ENCODE measurements at regions not wholly inside any gene's neighbourhood (a gene's known extent, or its start where the extent isn't known, plus 50 kb on each side); places are given as distances from the start of the nearest gene placed in this dataset.
"Not testable (repeated sequence)": the region's sequence is repeated elsewhere in the genome, so short reads cannot be mapped to it uniquely, and the experiment has no call there.

DNA sequence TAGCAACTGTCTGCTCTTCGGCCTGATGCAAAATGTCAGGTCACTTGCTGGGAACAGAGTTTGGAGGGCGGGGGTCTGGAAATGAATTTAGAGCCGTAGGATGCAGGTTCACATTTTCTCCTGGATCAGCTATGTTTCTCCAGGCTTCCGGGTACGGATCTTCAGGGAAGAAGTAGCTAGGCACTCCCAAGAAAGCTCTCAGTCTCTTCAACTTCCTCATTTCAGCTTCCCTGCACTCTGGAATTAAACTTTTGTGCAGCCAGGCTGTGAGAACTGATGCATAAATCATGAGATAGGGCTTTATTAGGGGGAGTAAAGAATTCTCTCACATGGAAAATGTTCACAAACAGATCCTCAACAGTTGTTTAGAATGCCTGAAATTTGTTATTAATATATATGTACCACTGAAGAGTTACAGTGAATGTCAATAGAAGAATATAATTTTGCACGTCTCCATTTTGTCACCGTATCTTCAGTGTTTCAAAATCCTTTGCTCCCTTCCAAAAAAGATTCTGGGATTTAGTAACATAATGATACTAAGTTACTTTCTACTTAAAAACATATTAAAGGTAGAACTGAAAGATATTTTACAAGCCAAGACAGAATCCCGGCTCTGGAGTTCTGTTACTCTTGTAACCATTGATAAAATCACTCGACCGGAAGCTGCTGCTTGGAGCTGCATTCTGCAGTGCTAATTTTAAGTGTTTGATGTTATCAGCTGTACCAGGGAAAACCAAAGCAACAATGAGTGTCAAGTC lies 178.5 kb upstream of the P2RY1 start:
- DNase-seq (ENCODE audit: extremely low read depth, low read depth, low spot score), result peak; percentile 5

DNA sequence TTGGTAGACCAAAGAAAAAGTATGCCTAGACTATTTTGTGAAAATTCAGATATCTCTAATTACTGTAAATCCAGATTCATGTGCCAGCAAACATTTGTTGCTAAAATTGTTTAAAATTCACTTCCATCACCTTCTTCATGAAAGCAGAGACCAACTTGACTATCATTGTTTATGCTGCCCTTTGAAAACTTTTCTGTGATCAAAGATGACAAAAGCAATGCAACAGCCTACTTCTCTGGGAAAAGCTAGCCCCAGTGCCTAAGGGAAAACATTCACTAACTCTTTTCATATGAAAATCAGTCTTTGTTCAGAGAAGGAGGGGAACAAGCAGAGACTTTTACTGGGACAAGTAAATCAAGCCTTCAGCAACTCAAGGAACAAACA lies 178.0 kb upstream of the P2RY1 start:
- DNase-seq (ENCODE audit: extremely low read depth, low read depth, low spot score), result no peak

DNA sequence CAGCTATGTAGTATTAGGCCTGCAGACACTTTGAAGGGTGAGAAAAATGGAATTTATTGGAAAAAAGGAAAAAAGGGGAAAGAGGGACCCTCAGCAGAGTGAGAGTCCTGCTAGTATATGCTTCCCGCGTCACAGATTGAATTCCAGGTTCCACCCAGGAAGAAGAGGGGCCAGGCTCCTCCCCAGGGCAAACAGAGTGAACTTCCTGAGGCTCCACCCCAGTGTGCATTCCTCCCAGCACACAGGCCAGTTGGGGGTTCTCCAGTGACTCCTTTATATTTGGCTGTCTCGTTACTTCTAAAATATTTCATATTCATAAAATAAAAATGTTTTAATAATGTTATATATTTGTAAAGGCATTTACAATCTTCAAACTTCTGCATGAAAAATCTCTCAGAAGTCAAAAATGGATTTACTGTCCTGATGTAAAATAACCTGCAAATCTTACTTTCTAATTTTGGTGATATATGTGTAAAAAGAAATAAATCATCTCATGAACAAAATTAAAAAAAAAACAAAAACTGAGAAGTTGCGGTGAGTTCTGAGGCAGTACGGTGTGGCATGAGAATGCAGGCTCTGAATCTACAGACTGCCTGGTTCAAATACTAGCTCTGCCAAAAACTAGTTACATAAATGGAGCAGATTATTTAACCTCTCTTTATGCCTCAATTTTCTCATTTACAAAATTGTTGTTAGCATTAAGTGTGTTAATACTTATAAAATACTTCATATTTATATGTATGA lies 175.8 kb upstream of the P2RY1 start:
- DNase-seq (ENCODE audit: extremely low read depth, low read depth, low spot score), result no peak

DNA sequence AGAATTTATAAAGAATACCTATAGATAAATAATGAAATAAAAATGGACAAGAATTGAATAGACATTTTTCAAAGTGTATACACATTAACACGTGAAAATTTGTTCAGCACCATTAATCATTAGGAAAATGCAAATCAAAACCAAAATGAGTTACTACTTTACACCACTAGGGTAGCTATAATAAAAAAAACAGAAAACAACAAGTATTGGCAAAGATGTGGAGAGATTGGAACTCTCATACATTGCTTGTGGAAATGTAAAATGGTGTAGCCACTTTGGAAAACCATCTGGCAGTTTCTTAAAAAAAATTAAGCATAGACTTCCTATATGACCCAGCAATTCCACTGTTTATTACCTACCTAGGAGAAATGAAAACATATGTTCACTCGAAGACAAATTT lies 172.8 kb upstream of the P2RY1 start:
- DNase-seq (ENCODE audit: extremely low read depth, low read depth, low spot score), result no peak

DNA sequence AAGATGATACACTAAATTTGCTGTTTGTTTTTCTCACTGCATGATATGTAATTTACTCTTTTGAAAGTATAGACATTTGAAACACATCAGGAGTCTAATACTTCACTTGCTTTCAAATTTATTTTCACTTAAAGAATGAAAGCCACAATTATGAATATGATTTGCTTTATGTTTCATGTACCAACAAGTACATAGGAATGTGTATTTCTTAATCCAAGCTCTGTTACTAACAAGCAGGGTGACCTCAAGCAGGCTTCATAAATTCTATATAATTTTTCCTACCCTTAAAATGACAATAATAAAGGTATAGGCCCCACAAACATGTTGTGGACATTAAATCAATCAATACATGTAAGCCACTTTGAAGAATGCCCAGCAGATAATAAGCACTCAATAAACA lies 170.2 kb upstream of the P2RY1 start:
- DNase-seq (ENCODE audit: extremely low read depth, low read depth, low spot score), result no peak

DNA sequence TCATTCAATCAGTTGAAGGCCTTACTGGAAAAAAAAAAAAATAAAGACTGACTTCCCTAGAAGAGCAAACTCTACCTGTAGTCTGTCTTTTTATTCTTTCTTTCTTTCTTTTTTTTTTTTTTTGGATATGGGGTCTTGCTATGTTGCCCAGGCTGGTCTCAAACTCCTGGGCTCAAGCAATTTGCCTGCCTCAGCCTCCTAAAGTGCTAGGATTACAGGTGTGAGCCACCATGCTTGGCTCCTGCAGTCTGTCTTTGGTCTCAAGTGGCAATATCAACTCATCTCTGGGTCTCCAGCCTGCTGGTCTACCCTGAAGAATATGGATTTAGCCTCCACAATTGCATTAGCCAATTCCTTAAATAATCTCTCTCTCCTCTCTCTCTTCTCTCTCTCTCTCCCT lies 167.7 kb upstream of the P2RY1 start:
- no peak for DNase-seq (ENCODE audit: extremely low read depth, low read depth, low spot score)

DNA sequence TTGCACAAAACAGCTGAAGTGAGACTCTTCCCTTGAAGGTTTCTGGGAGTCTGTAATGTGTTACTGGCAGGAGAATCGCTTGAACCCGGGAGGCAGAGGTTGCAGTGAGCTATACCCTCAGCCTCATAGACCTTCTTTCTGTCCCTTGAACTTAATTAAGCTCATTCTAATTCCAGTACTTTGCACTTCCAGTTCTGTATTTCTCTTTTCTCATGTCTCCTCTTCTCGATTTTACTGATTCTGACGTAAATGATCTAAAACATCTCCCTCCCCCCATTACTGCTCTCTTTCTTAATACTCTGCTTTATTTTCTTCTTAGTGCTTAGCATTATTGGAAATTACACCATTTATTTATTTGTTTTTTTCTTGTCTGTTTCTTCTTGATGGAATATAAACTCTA lies 165.4 kb upstream of the P2RY1 start:
- no peak for DNase-seq (ENCODE audit: extremely low read depth, low read depth, low spot score)

DNA sequence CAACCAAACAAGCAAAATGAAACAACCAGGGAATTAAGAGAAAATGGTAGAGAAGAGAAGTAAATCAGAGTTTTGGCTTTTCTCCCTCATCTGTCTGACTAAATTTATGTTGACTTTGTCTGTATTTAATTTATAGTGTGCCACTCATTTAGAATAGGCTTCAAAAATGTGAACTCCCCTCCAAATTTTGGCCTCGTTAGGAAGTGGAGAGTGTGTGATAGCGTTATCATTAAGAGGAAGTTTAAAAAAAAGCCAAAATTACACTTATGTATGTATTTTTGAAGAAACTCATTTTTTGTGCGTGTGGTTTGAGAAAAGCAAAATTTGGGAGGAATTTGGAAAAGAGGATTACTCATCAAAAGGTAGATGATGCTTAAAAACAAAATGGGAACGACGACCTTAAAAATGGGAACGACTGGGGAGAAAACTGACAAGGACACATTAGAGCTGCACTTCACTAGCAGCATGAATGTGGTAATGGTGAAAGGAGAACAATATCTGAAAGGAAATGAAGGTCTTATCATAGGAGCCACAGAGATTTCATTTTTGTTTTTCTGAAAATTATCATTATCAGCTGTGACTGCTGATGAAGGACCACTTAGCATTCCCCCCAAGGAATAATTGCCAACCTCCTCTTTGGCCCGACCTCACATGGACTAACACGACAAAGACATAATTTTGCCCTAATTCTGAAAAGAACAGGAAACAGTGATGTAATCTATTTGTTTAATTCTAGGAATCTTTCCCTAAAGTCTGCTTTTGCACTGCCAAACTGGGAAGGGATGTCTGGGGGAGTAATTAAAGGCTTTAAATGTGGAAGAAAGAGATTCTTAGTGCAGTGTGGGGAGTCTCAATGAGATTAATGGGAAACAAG lies 163.2 kb upstream of the P2RY1 start:
- DNase-seq (ENCODE audit: extremely low read depth, low read depth, low spot score), result no peak

DNA sequence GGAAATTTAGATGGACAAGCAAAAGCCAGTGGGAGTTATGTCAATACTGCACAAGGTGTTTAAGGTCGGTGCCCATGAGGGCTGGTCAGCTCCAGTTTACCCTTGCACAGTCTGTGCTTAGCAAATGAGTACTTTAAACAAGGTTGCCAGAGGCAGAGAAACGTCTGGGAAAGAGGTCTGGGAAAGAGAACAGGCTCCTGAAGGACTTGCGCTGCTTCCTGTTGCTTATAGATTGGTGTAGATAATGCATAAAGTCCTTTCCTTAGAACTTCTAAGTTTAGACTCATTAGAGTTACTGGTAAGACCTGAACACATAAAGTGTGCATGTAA lies 162.6 kb upstream of the P2RY1 start:
- no peak for DNase-seq (ENCODE audit: extremely low read depth, low read depth, low spot score)

DNA sequence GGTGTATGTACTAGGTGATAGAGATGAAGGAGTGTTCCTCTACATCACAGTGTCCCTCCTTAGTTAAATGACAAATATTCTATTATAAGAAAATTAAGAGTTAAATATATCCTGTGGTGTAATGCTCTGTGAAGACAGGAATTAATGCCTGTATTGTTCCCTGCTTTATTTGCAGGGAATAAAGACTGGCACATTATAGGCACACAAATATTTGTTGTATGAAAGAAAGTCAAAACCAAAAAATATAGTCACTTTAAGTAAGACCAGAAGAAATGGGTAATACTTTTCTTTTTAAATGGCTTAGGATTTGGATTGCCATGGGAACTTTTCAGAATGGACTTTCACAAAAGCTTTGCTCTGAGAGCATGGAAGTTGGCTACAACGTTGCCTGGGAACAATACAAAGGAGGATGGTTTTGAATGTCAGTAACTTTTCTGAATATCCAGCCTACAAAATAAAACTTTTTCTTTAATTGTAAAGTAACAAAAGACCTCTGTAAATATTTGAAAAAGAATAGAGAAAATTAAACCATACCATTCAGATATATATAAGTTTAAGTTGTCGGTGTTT lies 158.0 kb upstream of the P2RY1 start:
- no peak for DNase-seq (ENCODE audit: extremely low read depth, low read depth, low spot score)

DNA sequence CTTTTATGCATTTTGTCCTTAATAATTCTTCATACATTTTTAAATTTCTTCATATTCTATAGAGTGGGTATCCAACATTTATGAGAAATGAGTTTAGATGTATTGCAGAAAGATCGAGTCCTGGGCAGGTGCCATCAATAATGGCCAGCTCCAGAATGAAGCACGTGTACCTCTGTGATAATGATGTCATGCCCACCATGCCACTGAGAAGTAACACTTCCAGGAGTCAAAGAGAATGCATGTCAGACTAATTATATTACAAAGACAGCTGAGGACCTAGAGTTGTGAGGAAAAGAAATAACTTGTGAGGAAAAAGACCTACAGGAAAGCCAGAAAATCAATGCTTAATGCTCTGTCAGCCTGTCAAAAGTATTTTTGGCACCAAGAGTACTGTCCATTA lies 157.4 kb upstream of the P2RY1 start:
- no peak for DNase-seq (ENCODE audit: extremely low read depth, low read depth, low spot score)

DNA sequence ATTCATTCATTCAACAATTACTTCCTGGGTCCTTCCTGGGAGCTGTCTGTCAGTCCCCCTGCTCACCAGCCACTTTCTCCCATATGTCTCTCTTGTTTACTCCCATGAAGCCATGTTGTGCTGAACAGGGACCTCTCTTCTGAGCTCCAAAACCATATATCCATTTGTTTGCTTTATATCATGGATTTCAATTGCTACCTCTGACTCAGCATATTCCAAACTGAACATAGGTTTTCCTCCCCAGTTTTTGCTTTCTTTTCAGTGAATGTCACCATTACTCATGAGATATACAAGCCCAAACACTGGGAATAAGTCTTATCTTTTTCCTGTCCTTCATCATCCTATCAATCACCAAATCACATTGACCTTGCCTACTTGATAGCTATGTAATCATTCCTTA lies 152.5 kb upstream of the P2RY1 start:
- no peak for DNase-seq (ENCODE audit: extremely low read depth, low read depth, low spot score)

DNA sequence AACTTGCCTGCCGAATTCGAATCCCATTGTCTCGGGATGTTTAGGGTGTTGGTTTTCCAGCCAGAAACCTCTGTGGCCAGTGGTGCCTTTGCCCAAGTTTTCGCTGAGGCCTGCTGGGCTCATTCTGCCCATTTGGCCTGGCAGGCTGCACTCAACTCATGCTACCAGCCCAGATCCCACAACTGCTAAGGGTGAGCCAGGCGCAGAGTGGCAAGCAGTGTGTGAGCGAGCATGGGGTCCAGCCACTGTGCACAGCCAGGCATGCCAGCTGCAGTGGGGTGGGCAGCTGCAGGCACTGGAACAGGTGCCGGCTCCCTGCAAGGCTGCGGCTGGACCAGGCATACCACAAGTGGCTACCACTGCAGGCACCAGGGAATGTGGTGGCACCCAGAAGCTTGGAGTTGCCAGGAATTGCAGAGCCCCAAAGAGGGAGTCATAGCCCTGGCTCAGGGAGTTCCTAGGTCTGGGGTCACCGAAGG lies 151.4 kb upstream of the P2RY1 start:
- DNase-seq (ENCODE audit: extremely low read depth, low read depth, low spot score), result no peak

DNA sequence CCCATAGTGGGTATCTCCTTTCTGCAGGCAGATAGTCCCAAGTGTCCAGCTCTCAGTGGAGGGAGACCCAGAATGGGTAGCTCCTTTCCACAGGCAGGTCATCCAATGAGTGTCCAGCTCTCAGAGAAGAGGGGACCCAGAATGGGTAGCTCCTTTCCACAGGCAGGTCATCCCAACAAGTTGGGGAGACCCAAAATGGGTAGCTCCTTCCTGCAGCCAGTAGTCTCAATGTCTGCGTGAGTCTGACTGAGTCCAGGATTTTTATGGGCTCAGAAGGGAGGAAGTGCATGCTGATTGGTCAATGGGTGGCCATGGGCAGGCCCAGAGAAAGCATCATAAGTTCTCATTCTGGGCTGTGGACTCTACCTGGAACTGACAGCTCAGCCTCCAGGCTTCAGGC lies 150.7 kb upstream of the P2RY1 start:
- no peak for DNase-seq (ENCODE audit: extremely low read depth, low read depth, low spot score)

DNA sequence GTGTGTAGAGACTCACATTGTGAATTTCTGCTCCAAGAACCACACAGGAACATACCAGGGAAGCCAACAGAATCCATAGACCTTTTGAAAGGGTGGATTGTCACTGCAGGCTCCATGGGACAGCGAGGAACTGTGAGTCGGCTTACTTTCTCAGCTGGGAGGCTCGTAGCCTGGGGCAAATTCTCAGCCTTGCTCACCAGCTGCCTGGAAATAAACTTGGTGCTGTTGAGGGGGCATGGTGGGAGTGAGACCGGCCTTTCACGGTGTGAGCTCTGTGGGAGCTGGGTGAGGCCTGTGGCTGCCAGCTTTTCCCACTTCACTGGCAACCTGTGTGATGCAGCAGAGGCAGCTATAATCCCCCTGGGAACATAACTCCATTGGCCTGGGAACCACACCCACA lies 146.6 kb upstream of the P2RY1 start:
- DNase-seq (ENCODE audit: extremely low read depth, low read depth, low spot score), result no peak

DNA sequence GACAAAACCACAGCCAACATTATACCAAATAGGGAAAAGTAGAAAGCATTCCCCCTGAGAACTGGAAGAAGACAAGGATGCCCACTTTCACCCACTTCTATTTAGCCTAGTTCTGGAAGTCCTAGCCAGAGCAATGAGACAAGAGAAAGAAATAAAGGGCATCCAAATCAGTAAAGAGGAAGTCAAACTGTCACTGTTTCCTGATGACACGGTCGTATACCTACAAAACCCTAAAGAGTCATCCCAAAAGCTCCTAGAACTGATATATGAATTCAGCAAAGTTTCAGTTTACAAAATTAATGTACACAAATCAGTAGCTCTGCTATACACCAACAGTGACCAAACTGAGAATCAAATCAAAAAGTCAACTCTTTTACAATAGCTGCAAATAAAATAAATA lies 142.6 kb upstream of the P2RY1 start:
- not testable (repeated sequence) for DNase-seq (ENCODE audit: extremely low read depth, low read depth, low spot score)

DNA sequence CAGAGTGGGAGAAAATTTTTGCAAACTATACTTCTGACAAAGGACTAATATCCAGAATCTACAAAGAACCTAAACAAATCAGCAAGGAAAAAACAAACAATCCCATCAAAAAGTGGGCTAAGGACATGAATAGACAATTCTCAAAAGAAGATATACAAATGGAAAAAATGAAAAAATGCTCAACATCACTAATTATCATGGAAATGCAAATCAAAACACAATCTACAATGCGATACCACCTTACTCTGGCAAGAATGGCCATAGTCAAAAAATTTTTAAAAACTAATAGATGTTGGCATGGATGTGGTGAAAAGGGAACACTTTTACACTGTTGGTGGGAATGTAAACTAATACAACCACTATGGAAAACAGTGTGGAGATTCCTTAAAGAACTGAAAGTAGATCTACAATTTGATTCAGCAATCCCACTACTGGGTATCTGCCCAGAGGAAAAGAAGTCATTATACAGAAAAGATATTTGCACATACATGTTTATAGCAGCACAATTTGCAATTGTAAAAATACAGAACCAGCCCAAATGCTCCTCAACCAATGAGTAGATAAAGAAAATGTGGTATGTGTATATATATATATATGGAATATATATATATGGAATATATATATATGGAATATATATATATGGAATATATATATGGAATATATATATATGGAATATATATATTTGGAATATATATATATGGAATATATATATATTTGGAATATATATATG lies 141.2 kb upstream of the P2RY1 start:
- DNase-seq (ENCODE audit: extremely low read depth, low read depth, low spot score), result not testable (repeated sequence)

DNA sequence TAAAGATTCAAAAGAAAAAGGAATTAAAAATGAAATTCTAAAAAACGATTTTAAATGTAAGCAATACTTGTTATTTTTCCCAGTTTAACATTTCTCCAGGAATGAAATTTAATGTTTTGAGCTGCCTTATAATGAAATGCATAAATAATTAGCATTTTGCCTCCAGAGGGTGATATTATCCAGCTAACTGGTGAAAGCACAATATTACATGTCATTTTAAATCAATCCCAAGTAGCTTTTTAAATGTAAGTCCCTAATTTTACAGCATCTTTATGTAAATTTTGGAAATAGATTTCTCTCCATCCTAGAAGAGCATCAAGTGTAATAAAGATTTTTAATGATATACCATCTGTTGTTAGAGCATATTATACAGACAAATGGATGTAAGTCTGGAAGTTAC lies 139.1 kb upstream of the P2RY1 start:
- DNase-seq (ENCODE audit: extremely low read depth, low read depth, low spot score), result no peak

DNA sequence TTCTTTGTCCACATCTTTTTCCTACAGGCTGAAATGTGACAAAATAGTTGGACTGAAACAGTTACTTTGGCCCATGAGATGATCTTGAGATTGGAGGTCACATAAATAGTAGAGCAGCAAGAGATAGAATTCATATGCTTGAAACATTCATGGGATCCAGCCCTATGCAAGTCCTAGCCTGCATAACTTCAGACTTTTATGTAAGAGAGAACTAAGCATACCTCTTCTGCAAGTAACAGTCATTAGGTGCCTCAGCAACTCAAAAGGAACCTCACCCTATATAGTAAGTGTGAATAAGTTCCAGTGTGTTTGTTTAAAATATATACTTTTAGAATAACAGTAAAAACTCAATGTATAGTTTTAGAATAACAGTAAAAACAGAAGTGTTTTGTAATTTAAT lies 138.0 kb upstream of the P2RY1 start:
- no peak for DNase-seq (ENCODE audit: extremely low read depth, low read depth, low spot score)

DNA sequence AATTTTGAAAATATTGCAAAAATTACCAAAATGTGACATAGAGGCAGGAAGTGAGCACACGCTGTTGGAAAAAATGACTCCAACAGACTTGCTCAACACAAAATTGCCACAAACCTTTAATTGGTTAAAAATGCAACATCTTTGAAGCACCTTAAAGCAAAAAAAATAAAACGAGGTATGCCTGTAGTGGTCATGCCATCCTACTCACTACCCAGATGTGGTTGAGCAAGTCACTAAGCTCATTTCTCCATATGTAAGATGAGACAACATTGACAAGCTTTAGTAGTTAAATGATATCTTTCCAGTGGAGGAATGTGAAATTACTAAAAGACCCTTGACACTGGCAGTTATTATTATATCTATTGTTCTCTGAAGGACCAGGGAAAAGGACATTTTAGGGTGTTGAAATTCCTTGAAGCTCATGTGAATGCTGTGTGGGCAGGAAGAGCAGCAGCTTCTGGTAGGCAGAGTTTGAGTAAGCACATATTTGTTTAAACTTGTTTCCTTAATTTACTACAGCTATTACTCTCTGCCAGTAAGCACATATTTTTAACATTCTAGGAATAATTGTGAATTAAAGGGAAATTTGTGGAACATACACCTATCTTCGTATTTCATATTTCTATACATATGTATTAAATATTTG lies 131.6 kb upstream of the P2RY1 start:
- no peak for DNase-seq (ENCODE audit: extremely low read depth, low read depth, low spot score)
